Mammary epithelial cell (primary cell): ENCODE measurements at regions not wholly inside any gene's neighbourhood (a gene's known extent, or its start where the extent isn't known, plus 50 kb on each side); places are given as distances from the start of the nearest gene placed in this dataset.

ENCODE experiments used
- EZH2 ChIP-seq: IDR thresholded peaks from 2 replicates; pipeline ENCODE4 v1.6.1; 2012; ENCODE audit warnings: low read length, inconsistent platforms, borderline replicate concordance
- TF ChIP-seq, protein P1 (sequence below), 2 donors: IDR thresholded peaks in 1 of 2; conservative IDR thresholded peaks in 1 of 2; 2 replicates each; pipeline ENCODE4 v1.5.1; 2011 to 2012; ENCODE audit warnings: inconsistent platforms in 2 of 2, low read length in 2 of 2, mild to moderate bottlenecking in 2 of 2, control low read depth in 1 of 2, low read depth in 1 of 2; ENCODE audit not compliant: insufficient read depth in 1 of 2; ENCODE audit errors: extremely low read depth in 1 of 2

GRCh38 chr1:185610954-185611353, 123.2 kb upstream of the HMCN1 start:
- TF ChIP-seq, protein P1, sequence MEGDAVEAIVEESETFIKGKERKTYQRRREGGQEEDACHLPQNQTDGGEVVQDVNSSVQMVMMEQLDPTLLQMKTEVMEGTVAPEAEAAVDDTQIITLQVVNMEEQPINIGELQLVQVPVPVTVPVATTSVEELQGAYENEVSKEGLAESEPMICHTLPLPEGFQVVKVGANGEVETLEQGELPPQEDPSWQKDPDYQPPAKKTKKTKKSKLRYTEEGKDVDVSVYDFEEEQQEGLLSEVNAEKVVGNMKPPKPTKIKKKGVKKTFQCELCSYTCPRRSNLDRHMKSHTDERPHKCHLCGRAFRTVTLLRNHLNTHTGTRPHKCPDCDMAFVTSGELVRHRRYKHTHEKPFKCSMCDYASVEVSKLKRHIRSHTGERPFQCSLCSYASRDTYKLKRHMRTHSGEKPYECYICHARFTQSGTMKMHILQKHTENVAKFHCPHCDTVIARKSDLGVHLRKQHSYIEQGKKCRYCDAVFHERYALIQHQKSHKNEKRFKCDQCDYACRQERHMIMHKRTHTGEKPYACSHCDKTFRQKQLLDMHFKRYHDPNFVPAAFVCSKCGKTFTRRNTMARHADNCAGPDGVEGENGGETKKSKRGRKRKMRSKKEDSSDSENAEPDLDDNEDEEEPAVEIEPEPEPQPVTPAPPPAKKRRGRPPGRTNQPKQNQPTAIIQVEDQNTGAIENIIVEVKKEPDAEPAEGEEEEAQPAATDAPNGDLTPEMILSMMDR (conservative IDR thresholded peaks at IDR 0.05 in 1 of 2, IDR thresholded peaks at IDR 0.05 in 1 of 2; ENCODE audit: extremely low read depth in 1 of 2, insufficient read depth in 1 of 2, low read depth in 1 of 2, low read length in 2 of 2), result no peak
- no peak for TF ChIP-seq EZH2
